Fibroblast of lung (primary cell): ENCODE measurements at regions not wholly inside any gene's neighbourhood (a gene's known extent, or its start where the extent isn't known, plus 50 kb on each side); places are given as distances from the start of the nearest gene placed in this dataset.

Experiments
- DNase-seq, 2 donors: peaks; one replicate each; pipeline versions ENCODE4 v3.0.0 to v3.0.0-alpha.2; 2010; ENCODE audit warnings: low read depth in 2 of 2
- H2AFZ ChIP-seq: 2 replicates; pipeline ENCODE4 v1.5.1; 2012; ENCODE audit warnings: low read length, control low read depth, inconsistent platforms
- H3K27ac ChIP-seq: 2 replicates; pipeline ENCODE4 v1.5.1; 2011; ENCODE audit warnings: low read length, control low read depth; ENCODE audit not compliant: insufficient read depth
- H3K27me3 ChIP-seq: 2 replicates; pipeline ENCODE4 v1.5.1; 2011; ENCODE audit warnings: mild to moderate bottlenecking, low read length; ENCODE audit not compliant: control insufficient read depth, insufficient read depth
- H3K36me3 ChIP-seq: 2 replicates; pipeline ENCODE4 v1.5.1; 2011; ENCODE audit warnings: low read length; ENCODE audit not compliant: control insufficient read depth, insufficient read depth
- H3K4me1 ChIP-seq: 2 replicates; pipeline ENCODE4 v1.5.1; 2011; ENCODE audit warnings: low read length; ENCODE audit not compliant: control insufficient read depth, insufficient read depth; ENCODE audit errors: extremely low read depth
- H3K4me2 ChIP-seq: 2 replicates; pipeline ENCODE4 v1.5.1; 2011; ENCODE audit warnings: low read length, control low read depth; ENCODE audit not compliant: insufficient read depth; ENCODE audit errors: extremely low read depth
- H3K4me3 ChIP-seq, 4 experiments: fragments of 200-600 bp in 1 of 4; sonication (generic) in 1 of 4; replicated peaks in 1 of 4; 2 replicates each; pipeline ENCODE4 v1.5.1; 2011 to 2016; ENCODE audit warnings: low read length in 4 of 4, low read depth in 3 of 4, mild to moderate bottlenecking in 3 of 4, control low read depth in 2 of 4, inconsistent platforms in 1 of 4, mixed read lengths in 1 of 4; ENCODE audit not compliant: insufficient read depth in 1 of 4; ENCODE audit errors: control extremely low read depth in 1 of 4
- H3K79me2 ChIP-seq: 2 replicates; pipeline ENCODE4 v1.5.1; 2012; ENCODE audit warnings: mild to moderate bottlenecking, low read length, inconsistent platforms; ENCODE audit not compliant: control insufficient read depth, insufficient read depth
- H3K9ac ChIP-seq: 2 replicates; pipeline ENCODE4 v1.5.1; 2011; ENCODE audit warnings: mild to moderate bottlenecking, low read length, control low read depth; ENCODE audit not compliant: insufficient read depth
- H3K9me3 ChIP-seq: 2 replicates; pipeline ENCODE4 v1.5.1; 2012; ENCODE audit warnings: low read depth, low read length; ENCODE audit not compliant: control insufficient read depth, insufficient read depth
- H4K20me1 ChIP-seq: 2 replicates; pipeline ENCODE4 v1.5.1; 2011; ENCODE audit warnings: low read length; ENCODE audit not compliant: control insufficient read depth, insufficient read depth; ENCODE audit errors: extremely low read depth
- EZH2 ChIP-seq: IDR thresholded peaks from 2 replicates; pipeline ENCODE4 v1.5.1; 2012; ENCODE audit warnings: low read length, control low read depth, mild to moderate bottlenecking; ENCODE audit errors: missing control alignments
- TF ChIP-seq, protein P1 (sequence below), 2 donors: IDR thresholded peaks in 1 of 2; conservative IDR thresholded peaks in 1 of 2; 1 replicate in 1 of 2; 2 replicates in 1 of 2; pipeline ENCODE4 v1.5.1; 2011 to 2012; ENCODE audit warnings: low read length in 2 of 2, control low read depth in 1 of 2, inconsistent platforms in 1 of 2, low read depth in 1 of 2, mild to moderate bottlenecking in 1 of 2

DNA sequence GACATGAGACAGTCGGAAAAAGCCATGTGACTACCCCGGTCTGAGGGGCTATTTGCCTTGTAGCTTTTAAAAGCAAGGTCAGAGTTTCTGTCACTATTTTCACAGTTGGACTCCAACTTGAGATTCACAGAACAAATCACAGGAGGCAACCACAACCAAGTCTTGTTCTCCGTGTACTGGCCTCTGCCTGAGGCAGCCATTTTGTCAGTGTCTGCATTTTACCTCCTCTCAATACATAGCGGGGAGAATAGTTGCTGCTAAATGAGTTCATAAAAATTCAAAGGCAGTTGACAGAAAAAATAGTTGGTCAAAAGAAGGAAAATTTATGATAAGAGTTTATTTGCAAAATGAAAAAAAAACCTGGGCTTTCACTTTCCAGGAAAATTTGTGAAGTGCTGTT, 501.4 kb downstream of the CCDC85A start:
- TF ChIP-seq, protein P1, sequence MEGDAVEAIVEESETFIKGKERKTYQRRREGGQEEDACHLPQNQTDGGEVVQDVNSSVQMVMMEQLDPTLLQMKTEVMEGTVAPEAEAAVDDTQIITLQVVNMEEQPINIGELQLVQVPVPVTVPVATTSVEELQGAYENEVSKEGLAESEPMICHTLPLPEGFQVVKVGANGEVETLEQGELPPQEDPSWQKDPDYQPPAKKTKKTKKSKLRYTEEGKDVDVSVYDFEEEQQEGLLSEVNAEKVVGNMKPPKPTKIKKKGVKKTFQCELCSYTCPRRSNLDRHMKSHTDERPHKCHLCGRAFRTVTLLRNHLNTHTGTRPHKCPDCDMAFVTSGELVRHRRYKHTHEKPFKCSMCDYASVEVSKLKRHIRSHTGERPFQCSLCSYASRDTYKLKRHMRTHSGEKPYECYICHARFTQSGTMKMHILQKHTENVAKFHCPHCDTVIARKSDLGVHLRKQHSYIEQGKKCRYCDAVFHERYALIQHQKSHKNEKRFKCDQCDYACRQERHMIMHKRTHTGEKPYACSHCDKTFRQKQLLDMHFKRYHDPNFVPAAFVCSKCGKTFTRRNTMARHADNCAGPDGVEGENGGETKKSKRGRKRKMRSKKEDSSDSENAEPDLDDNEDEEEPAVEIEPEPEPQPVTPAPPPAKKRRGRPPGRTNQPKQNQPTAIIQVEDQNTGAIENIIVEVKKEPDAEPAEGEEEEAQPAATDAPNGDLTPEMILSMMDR (conservative IDR thresholded peaks at IDR 0.05 in 1 of 2, IDR thresholded peaks at IDR 0.05 in 1 of 2; ENCODE audit: low read depth in 1 of 2, low read length in 2 of 2), result no peak
- TF ChIP-seq EZH2, result no peak
- no peak overlapping the region for H3K27ac ChIP-seq
- H3K4me2 ChIP-seq, result no peak overlapping the region
- no peak overlapping the region for H3K9ac ChIP-seq
- no peaks in the 10 kb centered on the region for H4K20me1 ChIP-seq
- no peaks in the 10 kb centered on the region for H3K27me3 ChIP-seq
- DNase-seq, result no peak
- H3K79me2 ChIP-seq, result no peaks in the 10 kb centered on the region
- no peaks in the 10 kb centered on the region for H3K4me1 ChIP-seq
- no peak overlapping the region for H3K4me3 ChIP-seq
- no peak overlapping the region for H2AFZ ChIP-seq
- H3K36me3 ChIP-seq, result no peaks in the 10 kb centered on the region
- H3K9me3 ChIP-seq, result no peaks in the 10 kb centered on the region

DNA sequence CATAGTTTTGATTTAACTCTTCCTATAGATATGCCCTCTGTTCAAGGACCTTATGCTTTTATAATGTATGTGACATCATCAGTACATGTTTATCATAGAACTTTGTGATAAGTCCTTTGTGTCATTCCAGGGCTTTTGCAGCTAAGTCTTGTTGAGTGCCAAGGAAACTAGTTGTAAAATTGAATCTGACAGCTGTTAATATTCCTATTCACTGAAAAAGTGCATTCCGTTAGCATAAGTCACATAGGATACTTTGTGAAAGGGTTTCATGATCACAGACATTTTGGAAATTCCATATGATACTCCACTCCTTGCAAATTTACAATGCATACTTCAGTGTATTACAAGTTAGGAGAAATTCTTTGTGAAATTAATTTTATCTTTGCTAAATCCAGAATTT, 503.4 kb downstream of the CCDC85A start:
- H3K9ac ChIP-seq, result no peak overlapping the region
- H2AFZ ChIP-seq, result no peak overlapping the region

DNA sequence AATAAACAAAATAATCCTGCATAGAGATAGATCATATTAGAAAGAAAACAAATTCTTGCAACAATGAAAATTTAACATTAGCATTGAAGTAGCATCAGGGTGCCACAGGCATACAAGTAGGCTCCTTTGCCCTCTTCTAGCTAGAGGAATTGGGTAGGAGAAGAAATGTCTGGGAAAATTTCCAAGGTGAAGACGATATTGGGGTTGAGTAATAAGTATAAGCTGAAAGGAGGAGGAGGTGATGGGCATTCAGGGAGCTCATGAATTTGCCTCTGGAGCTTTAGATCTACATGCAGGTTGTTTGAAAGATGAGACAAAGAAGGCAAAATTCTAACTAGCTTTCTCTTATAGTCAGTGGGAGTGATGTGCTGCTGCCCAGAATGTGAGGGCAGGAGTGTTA, 504.9 kb downstream of the CCDC85A start:
- Histone ChIP-seq H3K27ac (no peak overlapping the region), H3K4me2 (no peak overlapping the region), H3K9me3 (no peaks in the 10 kb centered on the region), H3K27me3 (no peaks in the 10 kb centered on the region), H3K4me1 (no peaks in the 10 kb centered on the region), H2AFZ (no peak overlapping the region), H3K9ac (no peak overlapping the region), H3K79me2 (no peaks in the 10 kb centered on the region), H3K36me3 (no peaks in the 10 kb centered on the region), H3K4me3 (no peak overlapping the region), H4K20me1 (no peaks in the 10 kb centered on the region)
- no peak for TF ChIP-seq EZH2
- TF ChIP-seq, protein P1 (conservative IDR thresholded peaks at IDR 0.05 in 1 of 2, IDR thresholded peaks at IDR 0.05 in 1 of 2; ENCODE audit: low read depth in 1 of 2, low read length in 2 of 2), result no peak
- peak in 1 of 2 donors; percentile 3 for DNase-seq

More for the DNA sequence above, 503.4 kb downstream of the CCDC85A start:
- Histone ChIP-seq H3K4me2 (no peak overlapping the region), H3K4me1 (no peaks in the 10 kb centered on the region), H3K9me3 (no peaks in the 10 kb centered on the region), H3K27ac (no peak overlapping the region), H3K4me3 (no peak overlapping the region), H3K36me3 (no peaks in the 10 kb centered on the region), H3K79me2 (no peaks in the 10 kb centered on the region), H4K20me1 (no peaks in the 10 kb centered on the region), H3K27me3 (no peaks in the 10 kb centered on the region)
- TF ChIP-seq, protein P1 (conservative IDR thresholded peaks at IDR 0.05 in 1 of 2, IDR thresholded peaks at IDR 0.05 in 1 of 2; ENCODE audit: low read depth in 1 of 2, low read length in 2 of 2), result no peak
- TF ChIP-seq EZH2, result no peak
- DNase-seq, result peak in 1 of 2 donors; percentile 48
